ENCODE measurements at regions not wholly inside any gene's neighbourhood (a gene's known extent, or its start where the extent isn't known, plus 50 kb on each side); places are given as distances from the start of the nearest gene placed in this dataset.

DNA sequence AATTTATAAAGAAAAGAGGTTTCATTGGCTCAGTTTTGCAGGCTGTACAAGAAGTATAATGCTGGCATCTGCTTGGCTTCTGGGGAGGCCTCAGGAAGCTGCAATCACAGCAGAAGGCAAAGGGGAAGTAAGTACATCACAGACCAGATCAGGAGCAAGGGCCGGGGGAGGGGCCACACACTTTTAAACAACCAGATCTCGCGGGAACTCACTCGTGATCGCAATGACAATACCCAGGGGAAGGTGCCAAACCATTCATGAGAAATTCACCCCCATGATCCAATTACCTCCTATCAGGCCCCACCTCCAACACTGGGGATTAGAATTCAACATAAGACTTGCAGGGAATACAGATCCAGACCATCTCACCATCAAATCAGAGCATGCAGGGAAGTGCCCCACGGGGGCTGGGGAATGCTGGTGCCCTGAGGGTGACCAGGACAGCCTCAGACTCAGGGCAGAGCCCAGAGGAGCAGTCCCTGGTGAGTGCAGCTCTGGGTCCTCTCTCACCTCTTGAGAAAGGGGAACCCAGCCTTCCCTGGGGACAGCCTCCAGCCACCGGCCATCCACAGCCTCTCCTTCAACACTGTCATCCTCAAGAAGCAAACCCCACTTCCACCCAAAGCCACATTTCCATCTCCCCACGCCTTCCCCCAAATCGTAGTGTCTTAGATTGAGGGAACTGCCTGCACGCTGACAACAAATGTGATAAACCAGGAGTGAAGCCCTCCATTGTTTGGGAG is 80.7 kb downstream of the ANKRD60 start:
- no peaks in the 10 kb centered on the region for H4K20me1 ChIP-seq (ENCODE audit: insufficient read depth)
- peaks cover 52% of the 10 kb centered on the region for H3K27me3 ChIP-seq (ENCODE audit: insufficient read depth, low read length)
- ChIA-PET RAD21 (ENCODE audit: low non-redundant PET in 1 of 2, low total read pairs in 2 of 2, uncharacterized antibody in 2 of 2, unreplicated experiment in 2 of 2) (no interaction called here), POLR2A (no interaction called here), CTCF (no interaction called here)
- no peak overlapping the region for H3K27ac ChIP-seq (ENCODE audit: low read depth, low read length)
- no peaks in the 10 kb centered on the region for H3K9me3 ChIP-seq (ENCODE audit: control insufficient read depth in 1 of 2, insufficient read depth in 1 of 2, low read depth in 1 of 2, low read length in 2 of 2)
- no peak overlapping the region for H3K4me2 ChIP-seq (ENCODE audit: low read length)
- no peak for ATAC-seq
- no peak overlapping the region for H3K9ac ChIP-seq (ENCODE audit: low read length)
- intact Hi-C loops (cut with micrococcal nuclease), result no loop called here
- no peaks in the 10 kb centered on the region for H3K79me2 ChIP-seq (ENCODE audit: insufficient read depth, low read length)
- no peak for DNase-seq (ENCODE audit: low read depth, low spot score)
- H3K36me3 ChIP-seq (ENCODE audit: control insufficient read depth in 1 of 2, insufficient read depth in 2 of 2, low read length in 2 of 2), result no peaks in the 10 kb centered on the region
- no peak overlapping the region for H2AFZ ChIP-seq (ENCODE audit: low read depth, low read length, poor library complexity, severe bottlenecking)
- no TSS peak for BruUV-seq (replicated peaks)
- no peak overlapping the region for H3K4me3 ChIP-seq (replicated peaks in 1 of 2; ENCODE audit: low read depth in 1 of 2, low read length in 2 of 2)
- no peak for TF ChIP-seq FOSL1 (IDR thresholded peaks at IDR 0.05; ENCODE audit: low read depth)
- no peak for TF ChIP-seq RAD21 (IDR thresholded peaks at IDR 0.05; ENCODE audit: low read depth)
- TF ChIP-seq, protein P1, sequence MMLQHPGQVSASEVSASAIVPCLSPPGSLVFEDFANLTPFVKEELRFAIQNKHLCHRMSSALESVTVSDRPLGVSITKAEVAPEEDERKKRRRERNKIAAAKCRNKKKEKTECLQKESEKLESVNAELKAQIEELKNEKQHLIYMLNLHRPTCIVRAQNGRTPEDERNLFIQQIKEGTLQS (IDR thresholded peaks at IDR 0.05), result no peak
- TF ChIP-seq EGR1 (IDR thresholded peaks at IDR 0.05; ENCODE audit: low read depth), result no peak
- TF ChIP-seq POLR2A (IDR thresholded peaks at IDR 0.05; ENCODE audit: borderline replicate concordance, extremely low read depth, insufficient read depth, insufficient read length), result no peak
- TF ChIP-seq, protein P2, sequence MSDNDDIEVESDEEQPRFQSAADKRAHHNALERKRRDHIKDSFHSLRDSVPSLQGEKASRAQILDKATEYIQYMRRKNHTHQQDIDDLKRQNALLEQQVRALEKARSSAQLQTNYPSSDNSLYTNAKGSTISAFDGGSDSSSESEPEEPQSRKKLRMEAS (IDR thresholded peaks at IDR 0.05), result no peak
- no peak for TF ChIP-seq CTCF (IDR thresholded peaks at IDR 0.05 in 2 of 3, conservative IDR thresholded peaks at IDR 0.05 in 1 of 3; ENCODE audit: borderline replicate concordance in 1 of 3, insufficient read depth in 1 of 3, low read depth in 2 of 3, low read length in 2 of 3)
- TF ChIP-seq SIN3A (IDR thresholded peaks at IDR 0.05; ENCODE audit: low read depth), result no peak
- TF ChIP-seq SRF (IDR thresholded peaks at IDR 0.05; ENCODE audit: low read depth), result no peak
- TF ChIP-seq JUND (IDR thresholded peaks at IDR 0.05), result no peak
- no peaks in the 10 kb centered on the region for H3K4me1 ChIP-seq (ENCODE audit: control insufficient read depth in 1 of 2, insufficient read depth in 2 of 2, low read length in 2 of 2)
- H3K9me2 ChIP-seq (ENCODE audit: insufficient read depth), result no peaks in the 10 kb centered on the region

All from HCT116 (cell line).